ENCODE measurements at regions not wholly inside any gene's neighbourhood (a gene's known extent, or its start where the extent isn't known, plus 50 kb on each side); places are given as distances from the start of the nearest gene placed in this dataset.

GRCh38 chr1:69167876-69168275, 399.8 kb upstream of the LRRC7 start:
- ATAC-seq, result no peak

- no peak for ATAC-seq
Measured at GRCh38 chr1:69171248-69171647, 396.5 kb upstream of the LRRC7 start.

DNA sequence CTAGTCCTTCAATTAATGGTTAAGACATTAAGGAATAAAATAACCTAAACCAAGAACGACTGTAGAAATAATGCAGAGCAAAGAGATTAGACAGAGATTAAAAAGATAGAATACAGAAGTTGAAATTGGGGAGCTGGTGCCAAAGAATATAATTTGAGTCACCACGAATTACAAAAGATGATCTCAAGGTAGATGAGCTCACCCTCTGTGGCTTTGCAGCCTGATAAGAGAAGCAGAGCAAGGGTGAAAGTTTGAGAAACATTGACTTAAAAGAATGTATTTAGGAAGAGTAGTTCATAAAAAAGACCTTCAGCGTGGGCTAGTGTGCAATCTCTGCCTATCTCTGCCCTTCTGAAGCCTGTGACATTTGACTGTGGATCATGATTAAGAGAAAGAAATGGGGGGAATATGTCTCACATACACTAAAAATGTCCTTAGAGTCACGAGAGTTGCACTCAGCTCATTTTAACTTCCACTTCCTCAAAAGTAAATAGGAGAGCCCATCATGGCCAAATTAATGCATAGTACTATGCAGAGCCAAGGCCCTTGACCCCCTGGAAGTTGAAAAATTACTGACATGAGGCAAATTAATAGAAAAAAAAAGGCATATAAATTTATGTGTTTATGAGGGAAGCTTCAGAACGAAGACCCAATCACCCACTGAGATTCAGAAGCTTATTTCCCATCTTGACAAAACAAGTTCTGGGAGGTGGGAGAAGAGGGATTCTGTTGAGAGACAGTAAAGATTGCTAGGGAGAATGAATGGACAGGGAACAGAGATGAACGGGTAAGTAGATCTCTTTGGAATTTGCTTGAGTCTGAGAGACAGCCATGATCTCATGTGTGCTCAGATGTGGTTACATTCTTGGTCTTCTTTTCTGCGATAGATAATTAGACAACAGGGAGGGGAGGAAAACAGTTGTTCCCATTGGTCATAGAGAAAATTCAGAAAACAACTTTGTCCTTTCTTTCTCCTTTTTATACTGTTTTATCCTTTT, 395.4 kb upstream of the LRRC7 start:
- ATAC-seq, result no peak

DNA sequence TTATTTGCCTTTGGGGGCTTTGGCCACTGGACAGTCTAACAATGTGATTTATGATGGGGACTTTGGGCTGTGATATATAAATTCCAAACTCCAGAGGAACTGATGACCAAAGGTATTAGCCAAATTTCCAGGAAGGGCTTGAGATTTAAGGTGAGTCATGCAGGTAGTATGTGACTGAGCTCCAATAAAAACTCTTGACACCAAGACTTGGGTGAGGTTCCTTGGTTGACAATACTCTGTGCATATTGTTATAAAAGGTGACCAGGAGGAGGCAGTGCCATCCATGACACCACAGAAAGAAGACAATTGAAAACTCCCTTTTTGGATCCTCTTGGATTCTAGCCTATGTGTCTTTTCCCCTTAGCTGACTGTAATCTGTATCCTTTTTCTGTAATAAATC, 392.7 kb upstream of the LRRC7 start:
- peak; percentile 55 for ATAC-seq

GRCh38 chr1:69180358-69180757, 387.4 kb upstream of the LRRC7 start:
- no peak for ATAC-seq

DNA sequence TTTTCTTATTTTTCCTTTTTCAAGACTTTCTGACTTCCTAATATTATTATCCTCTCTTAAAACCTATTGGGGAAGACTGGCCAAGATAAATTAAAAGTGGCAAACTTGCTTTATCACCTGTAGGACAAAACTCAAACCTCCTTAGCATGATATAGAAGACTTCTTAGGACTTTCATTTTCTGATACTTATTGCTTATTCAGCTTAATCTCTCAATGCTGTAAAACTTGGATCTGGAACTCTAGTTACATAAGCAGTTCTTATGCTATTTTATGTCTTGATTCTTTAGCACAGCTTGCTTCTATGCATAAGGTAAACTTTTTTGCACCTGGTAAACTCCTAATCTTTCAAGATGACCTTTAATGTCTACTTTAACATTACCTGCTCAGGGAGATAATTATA, 382.3 kb upstream of the LRRC7 start:
- no peak for ATAC-seq

DNA sequence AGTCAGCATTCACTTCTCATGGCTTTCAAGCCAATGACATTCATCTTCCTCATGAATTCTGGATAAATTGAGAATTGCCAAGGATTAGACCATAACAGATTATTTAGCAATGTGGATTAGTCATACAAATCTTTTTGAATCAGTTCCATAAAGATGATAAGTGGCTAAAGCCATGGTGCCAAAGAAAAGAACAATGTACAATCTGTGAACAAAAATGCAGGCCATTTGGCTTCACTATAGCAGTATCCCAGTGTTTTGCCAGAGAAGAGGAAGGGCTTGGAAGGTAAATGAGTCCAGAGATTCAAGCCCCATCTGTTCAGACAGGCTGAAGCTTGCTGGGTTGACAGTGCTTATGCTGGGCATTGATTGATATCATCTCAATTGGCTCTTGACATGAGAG, 376.4 kb upstream of the LRRC7 start:
- no peak for ATAC-seq

GRCh38 chr1:69195136-69195535, 372.6 kb upstream of the LRRC7 start:
- no peak for ATAC-seq

- no peak for ATAC-seq
Measured at GRCh38 chr1:69196071-69196470, 371.7 kb upstream of the LRRC7 start.

- no peak for ATAC-seq
Measured at GRCh38 chr1:69197816-69198215, 369.9 kb upstream of the LRRC7 start.

DNA sequence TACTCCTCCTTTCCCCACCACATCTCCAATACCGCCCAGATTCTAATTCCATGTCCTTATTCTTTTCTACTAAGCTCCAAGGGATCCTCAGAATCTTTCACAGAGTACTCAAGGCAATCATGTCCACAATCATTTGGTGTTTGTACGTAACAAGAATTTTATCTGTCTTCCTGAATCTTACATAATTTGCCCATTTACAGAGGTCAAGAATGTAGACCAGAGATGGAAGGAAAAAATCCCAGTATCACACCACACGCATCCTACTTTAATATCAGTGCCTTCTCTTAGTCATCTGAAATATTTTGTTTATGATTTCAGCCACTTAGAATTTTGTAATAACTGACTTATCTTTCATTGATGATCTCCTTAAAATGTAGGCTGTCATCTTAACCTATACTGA, 366.0 kb upstream of the LRRC7 start:
- ATAC-seq, result no peak

GRCh38 chr1:69203166-69203565, 364.6 kb upstream of the LRRC7 start:
- ATAC-seq, result no peak

GRCh38 chr1:69213644-69214043, 354.1 kb upstream of the LRRC7 start:
- no peak for ATAC-seq

GRCh38 chr1:69215883-69216282, 351.8 kb upstream of the LRRC7 start:
- no peak for ATAC-seq

DNA sequence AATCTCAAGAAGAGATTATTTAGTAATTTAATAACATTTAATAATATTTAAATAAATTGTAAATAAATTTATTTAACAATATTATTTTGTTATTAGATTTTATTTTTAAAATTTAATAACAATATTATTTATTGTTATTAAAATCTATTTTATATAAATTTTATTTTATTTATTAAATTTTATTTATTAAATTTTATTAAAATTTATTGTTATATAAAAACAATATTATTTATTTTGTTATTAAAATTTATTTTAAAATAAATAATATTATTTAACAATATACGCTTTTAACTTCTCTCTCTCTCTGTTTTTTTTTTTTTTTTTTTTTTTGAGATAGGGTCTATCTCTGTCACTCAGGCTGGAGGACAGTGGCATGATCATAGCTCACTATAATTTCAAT, 347.1 kb upstream of the LRRC7 start:
- no peak for ATAC-seq

GRCh38 chr1:69221524-69221923, 346.2 kb upstream of the LRRC7 start:
- no peak for ATAC-seq

- no peak for ATAC-seq
Measured at GRCh38 chr1:69223156-69223555, 344.6 kb upstream of the LRRC7 start.

- ATAC-seq, result no peak
Measured at GRCh38 chr1:69228501-69228900, 339.2 kb upstream of the LRRC7 start.

- no peak for ATAC-seq
Measured at GRCh38 chr1:69230208-69230607, 337.5 kb upstream of the LRRC7 start.

- ATAC-seq, result no peak
Measured at GRCh38 chr1:69233463-69233862, 334.3 kb upstream of the LRRC7 start.

DNA sequence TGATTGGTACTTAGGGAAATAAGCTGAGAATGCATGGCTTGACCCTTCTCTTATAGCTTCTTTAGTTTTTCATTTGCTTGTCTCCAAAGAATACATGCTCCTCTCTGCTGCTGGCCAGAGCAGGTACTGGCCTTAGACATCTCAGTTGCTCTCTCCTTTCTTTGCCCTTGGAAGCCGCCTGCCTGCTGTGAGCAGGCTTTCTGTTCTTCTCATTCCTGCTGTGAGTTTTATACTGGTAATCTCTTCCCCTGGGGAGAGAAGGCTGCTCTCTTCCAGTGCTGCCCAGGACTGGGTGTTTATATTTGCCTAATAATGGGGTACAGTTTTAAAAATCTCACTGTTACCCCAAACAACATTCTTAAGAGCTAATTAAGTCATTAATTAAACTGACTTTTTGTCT, 323.5 kb upstream of the LRRC7 start:
- no peak for ATAC-seq

DNA sequence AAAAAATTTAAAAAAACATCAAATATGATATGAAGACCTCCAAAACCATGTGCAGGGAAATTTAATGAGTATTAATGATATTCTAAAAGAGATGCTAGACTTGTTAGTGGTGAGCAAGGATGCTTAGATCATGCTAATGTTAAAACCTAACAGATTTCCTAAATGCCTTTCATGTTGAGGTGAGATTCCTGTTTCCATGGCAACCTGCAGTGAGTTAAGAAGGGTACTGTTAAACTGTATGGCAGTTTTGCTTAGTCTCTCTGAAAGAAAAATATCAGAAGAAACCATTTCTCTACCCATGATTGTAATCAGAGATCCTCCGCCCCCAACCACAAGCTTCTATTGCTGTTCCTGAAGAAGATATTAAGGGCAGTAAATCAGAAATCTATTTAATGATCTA, 321.6 kb upstream of the LRRC7 start:
- no peak for ATAC-seq

- no peak for ATAC-seq
Measured at GRCh38 chr1:69246710-69247109, 321.0 kb upstream of the LRRC7 start.

DNA sequence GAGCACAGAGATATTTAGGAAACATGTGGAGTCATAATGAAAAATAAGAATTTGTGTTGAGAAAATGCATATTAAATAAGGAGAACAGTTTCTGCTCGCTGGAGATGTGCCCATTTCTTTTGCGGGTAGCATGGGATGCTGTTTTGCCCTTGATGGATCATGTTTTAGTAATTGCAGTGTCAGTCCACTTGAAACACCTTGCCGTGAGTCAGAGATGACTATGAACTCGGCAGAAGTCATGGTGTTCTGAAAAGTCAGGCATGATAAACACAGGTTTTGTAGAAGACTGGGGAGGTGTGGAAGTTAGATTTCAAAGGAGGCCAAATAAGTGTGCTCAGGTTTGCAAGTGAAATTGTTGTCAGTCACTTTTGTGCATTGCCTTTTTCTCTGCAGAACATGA, 315.0 kb upstream of the LRRC7 start:
- no peak for ATAC-seq

- no peak for ATAC-seq
Measured at GRCh38 chr1:69256036-69256435, 311.7 kb upstream of the LRRC7 start.

Measured in esophagus mucosa (tissue), 1 donor.